K562 (cell line): ENCODE measurements at regions not wholly inside any gene's neighbourhood (a gene's known extent, or its start where the extent isn't known, plus 50 kb on each side); places are given as distances from the start of the nearest gene placed in this dataset.

ENCODE experiments used
- ATAC-seq: fragments of 200-7000 bp; cut with Tn5 transposase; 3 replicates; pipeline ENCODE4 v1.9.1; 2020; ENCODE audit warnings: moderate library complexity
- BruUV-seq: library from RNA; stranded (reverse); fragments of 400-500 nt; replicated peaks from 2 replicates; lab custom pipeline; 2021; lab: Mats Ljungman, UMichigan
- CTCF ChIA-PET: fragments of 300-600 bp; formaldehyde crosslinking; extraction: SDS; loops from one replicate; lab custom pipeline; 2021; ENCODE audit warnings: low intra/inter-chr PET ratio; lab: Yijun Ruan, JAX
- POLR2A ChIA-PET: fragments of 300-600, 350-650 bp; sonication (Branson Sonifier 250); formaldehyde crosslinking; extraction: SDS; loops from one replicate; lab custom pipeline; 2021; ENCODE audit warnings: antibody characterized with exemption, inconsistent platforms; lab: Yijun Ruan, JAX
- DNase-seq, 4 experiments: peaks; one replicate each; pipeline versions ENCODE4 v3.0.0 to v3.0.0-alpha.2; 2011 to 2018; ENCODE audit warnings: low spot score in 3 of 4, mixed read lengths in 3 of 4; ENCODE audit errors: extremely low read depth in 1 of 4
- FAIRE-seq: peaks from 2 replicates; lab custom pipeline; 2011; peaks lifted over from hg19 to GRCh38; lab: Jason Lieb, UNC
- H2AFZ ChIP-seq: 2 replicates; pipeline ENCODE4 v1.6.0; 2011; ENCODE audit warnings: low read depth, low read length, control low read depth, inconsistent platforms
- H3K27ac ChIP-seq: fragments of 200-600 bp; 3 replicates; pipeline ENCODE4 v1.8.0; 2011; ENCODE audit warnings: low read depth, mild to moderate bottlenecking, control low read depth, inconsistent platforms, low read length, moderate library complexity, mixed read lengths; ENCODE audit errors: extremely low read depth
- H3K27me3 ChIP-seq, 2 experiments: fragments of 300-600 bp in 1 of 2; 2 replicates in 1 of 2; 3 replicates in 1 of 2; pipeline versions ENCODE4 v1.6.0 to v1.8.0; 2011; ENCODE audit warnings: inconsistent platforms in 2 of 2, low read length in 2 of 2, mild to moderate bottlenecking in 1 of 2, mixed read lengths in 1 of 2, moderate library complexity in 1 of 2; ENCODE audit not compliant: control insufficient read depth in 2 of 2, insufficient read depth in 2 of 2
- H3K36me3 ChIP-seq: fragments of 300-600 bp; 3 replicates; pipeline ENCODE4 v1.8.0; 2011; ENCODE audit warnings: mild to moderate bottlenecking, low read length, inconsistent platforms; ENCODE audit not compliant: control insufficient read depth, insufficient read depth
- H3K4me1 ChIP-seq, 2 experiments: fragments of 200-600 bp in 1 of 2; replicated peaks in 1 of 2; 2 replicates in 1 of 2; 3 replicates in 1 of 2; pipeline versions ENCODE4 v1.5.1 to v1.8.0; 2011; ENCODE audit warnings: inconsistent platforms in 2 of 2, low read length in 2 of 2, mild to moderate bottlenecking in 1 of 2, mixed read lengths in 1 of 2, moderate library complexity in 1 of 2; ENCODE audit not compliant: control insufficient read depth in 2 of 2, insufficient read depth in 2 of 2
- H3K4me2 ChIP-seq: 2 replicates; pipeline ENCODE4 v1.6.1; 2011; ENCODE audit warnings: low read length, control low read depth, inconsistent platforms, mixed read lengths; ENCODE audit not compliant: insufficient read depth
- H3K4me3 ChIP-seq: fragments of 200-600 bp; sonication (generic), shearing (Covaris generic); 2 replicates; pipeline ENCODE4 v1.5.1; 2016; ENCODE audit warnings: control low read depth, inconsistent platforms
- H3K79me2 ChIP-seq: fragments of 200-600 bp; 3 replicates; pipeline ENCODE4 v1.8.0; 2011; ENCODE audit warnings: low read length, inconsistent platforms; ENCODE audit not compliant: control insufficient read depth, insufficient read depth
- H3K9ac ChIP-seq, 2 experiments: 2 replicates each; pipeline versions ENCODE4 v1.6.0 to v1.6.1; 2011; ENCODE audit warnings: low read depth in 2 of 2, low read length in 2 of 2, control low read depth in 1 of 2, inconsistent platforms in 1 of 2, mild to moderate bottlenecking in 1 of 2, mixed read lengths in 1 of 2; ENCODE audit not compliant: insufficient read depth in 1 of 2
- H3K9me1 ChIP-seq: one replicate; pipeline ENCODE4 v1.6.0; 2011; ENCODE audit warnings: inconsistent platforms, mild to moderate bottlenecking, low read length, moderate library complexity; ENCODE audit not compliant: control insufficient read depth, insufficient read depth
- H3K9me3 ChIP-seq: replicated peaks from 2 replicates; pipeline ENCODE4 v1.5.1; 2011; ENCODE audit warnings: low read depth, low read length, inconsistent platforms; ENCODE audit not compliant: control insufficient read depth, insufficient read depth
- H4K20me1 ChIP-seq: replicated peaks from 2 replicates; pipeline ENCODE4 v1.6.1; 2011; ENCODE audit warnings: low read length, inconsistent platforms, mixed read lengths; ENCODE audit not compliant: control insufficient read depth, insufficient read depth
- ADNP ChIP-seq: fragments of 200-800 bp; sonication (Bioruptor generic); IDR thresholded peaks from 2 replicates; pipeline ENCODE4 v1.6.1; 2016; ENCODE audit warnings: missing genetic modification characterization, missing compliant biosample characterization
- AFF1 ChIP-seq, 2 experiments: fragments of 450-650 bp; IDR thresholded peaks; 2 replicates each; pipeline ENCODE4 v1.6.1; 2018; ENCODE audit warnings: mild to moderate bottlenecking in 2 of 2, low read depth in 1 of 2; ENCODE audit not compliant: partially characterized antibody in 2 of 2
- ATF7 ChIP-seq: fragments of 450-650 bp; IDR thresholded peaks from 2 replicates; pipeline ENCODE4 v1.7.1; 2014; ENCODE audit warnings: mild to moderate bottlenecking, moderate library complexity
- BHLHE40 ChIP-seq: IDR thresholded peaks from 2 replicates; pipeline ENCODE4 v1.6.1; 2011; ENCODE audit warnings: low read length, improper control_type of control experiment
- EGR1 ChIP-seq: fragments of 450-650 bp; conservative IDR thresholded peaks from 2 replicates; pipeline ENCODE4 v1.6.1; 2017; ENCODE audit warnings: mild to moderate bottlenecking
- HINFP ChIP-seq: fragments of 450-650 bp; conservative IDR thresholded peaks from 2 replicates; pipeline ENCODE4 v1.6.1; 2016; ENCODE audit warnings: missing genetic modification characterization, low read depth, mild to moderate bottlenecking, control low read depth, missing compliant biosample characterization
- KLF10 ChIP-seq: fragments of 250-450 bp; sonication (Bioruptor Pico); IDR thresholded peaks from 2 replicates; pipeline ENCODE4 v1.6.1; 2021; ENCODE audit warnings: matching md5 sums
- MITF ChIP-seq: IDR thresholded peaks from 2 replicates; pipeline ENCODE4 v1.6.1; 2014; ENCODE audit warnings: antibody characterized with exemption
- PBX2 ChIP-seq, 2 experiments: IDR thresholded peaks in 1 of 2; conservative IDR thresholded peaks in 1 of 2; 2 replicates each; pipeline ENCODE4 v1.6.1; 2016; ENCODE audit warnings: low read depth in 2 of 2, mild to moderate bottlenecking in 1 of 2, missing compliant biosample characterization in 1 of 2, missing genetic modification characterization in 1 of 2, moderate library complexity in 1 of 2
- SNIP1 ChIP-seq: fragments of 450-650 bp; IDR thresholded peaks from 2 replicates; pipeline ENCODE4 v1.7.1; 2017; ENCODE audit warnings: low read depth, mild to moderate bottlenecking
- TAF15 ChIP-seq: fragments of 200-400 bp; formaldehyde crosslinking; IDR thresholded peaks from 2 replicates; pipeline ENCODE4 v1.6.1; 2017; ENCODE audit warnings: mild to moderate bottlenecking, low read depth, low read length, moderate library complexity
- ZNF232 ChIP-seq: sonication (generic); formaldehyde crosslinking; IDR thresholded peaks from 2 replicates; pipeline ENCODE4 v1.8.0; 2022; ENCODE audit warnings: mild to moderate bottlenecking, missing genetic modification reagents
- ZNF324 ChIP-seq: fragments of 250-450 bp; sonication (Bioruptor Pico); IDR thresholded peaks from 2 replicates; pipeline ENCODE4 v1.4.0; 2020; ENCODE audit warnings: mild to moderate bottlenecking
- ZNF41 ChIP-seq: fragments of 250-450 bp; sonication (Bioruptor Pico); conservative IDR thresholded peaks from 2 replicates; pipeline ENCODE4 v1.4.0; 2020; ENCODE audit warnings: mild to moderate bottlenecking
- ZNF431 ChIP-seq: sonication (generic); formaldehyde crosslinking; IDR thresholded peaks from 2 replicates; pipeline ENCODE4 v1.8.0; 2022; ENCODE audit warnings: mild to moderate bottlenecking, missing genetic modification reagents
- in situ Hi-C: fragments of 300-500 bp; cut with MboI; formaldehyde crosslinking; loops from 4 replicates; pipeline ENCODE4 v1.15.0; 2018; ENCODE audit warnings: inconsistent platforms, mixed read lengths
- intact Hi-C: fragments of 100-400 bp; cut with micrococcal nuclease; formaldehyde crosslinking; loops from 2 replicates; pipeline ENCODE4 v1.14.2; 2022

GRCh38 chr3:187970106-187970505 lies 183.9 kb upstream of the LPP start:
- H3K36me3 ChIP-seq, result no peaks in the 10 kb centered on the region
- no peaks in the 10 kb centered on the region for H3K9me3 ChIP-seq
- no peaks in the 10 kb centered on the region; a peak in 1 of 5 replicates for H3K27me3 ChIP-seq
- intact Hi-C loops, result no loop called here
- H4K20me1 ChIP-seq, result no peaks in the 10 kb centered on the region
- H3K79me2 ChIP-seq, result no peaks in the 10 kb centered on the region
- no TSS peak for BruUV-seq
- CTCF ChIA-PET, result no interaction called here
- no peaks in the 10 kb centered on the region for H3K4me1 ChIP-seq
- no peak overlapping the region for H2AFZ ChIP-seq
- H3K9ac ChIP-seq, result no peak overlapping the region
- DNase-seq (no peak), ATAC-seq (no peak), FAIRE-seq (no peak)
- in situ Hi-C loops, result no loop called here
- POLR2A ChIA-PET, result no interaction called here
- H3K4me3 ChIP-seq, result no peak overlapping the region
- no peaks in the 10 kb centered on the region for H3K9me1 ChIP-seq
- no peak overlapping the region for H3K27ac ChIP-seq
- no peak overlapping the region for H3K4me2 ChIP-seq
- TF ChIP-seq KLF10 (CRISPR knock-in tag), result no peak
- TF ChIP-seq BHLHE40, result no peak
- TF ChIP-seq EGR1, result no peak
- no peak for TF ChIP-seq MITF
- TF ChIP-seq ZNF232 (CRISPR knock-in tag), result no peak
- no peak for TF ChIP-seq ZNF41 (CRISPR knock-in tag)
- TF ChIP-seq SNIP1, result no peak
- no peak for TF ChIP-seq AFF1 (IDR thresholded peaks at IDR 0.05; ENCODE audit: low read depth in 1 of 2, partially characterized antibody in 2 of 2)
- TF ChIP-seq ZNF324 (CRISPR knock-in tag), result no peak
- no peak for TF ChIP-seq ADNP (tag)
- no peak for TF ChIP-seq ZNF431
- no peak for TF ChIP-seq ATF7
- no peak for TF ChIP-seq HINFP (tag)
- TF ChIP-seq TAF15, result no peak
- TF ChIP-seq PBX2 (CRISPR knock-in tag; IDR thresholded peaks at IDR 0.05; ENCODE audit: low read depth), result no peak
- TF ChIP-seq PBX2 (tag; conservative IDR thresholded peaks at IDR 0.05; ENCODE audit: low read depth), result no peak
